HCT116 (cell line): ENCODE measurements at regions not wholly inside any gene's neighbourhood (a gene's known extent, or its start where the extent isn't known, plus 50 kb on each side); places are given as distances from the start of the nearest gene placed in this dataset.

Experiments used
- CTCF ChIP-seq, 3 experiments: fragments of 200-600 bp in 1 of 3; sonication (generic) in 1 of 3; IDR thresholded peaks in 2 of 3; conservative IDR thresholded peaks in 1 of 3; 2 replicates each; pipeline ENCODE4 v1.5.1; 2012 to 2017; ENCODE audit warnings: low read depth in 2 of 3, low read length in 2 of 3, antibody characterized with exemption in 1 of 3, borderline replicate concordance in 1 of 3, control low read depth in 1 of 3, mild to moderate bottlenecking in 1 of 3, mixed read lengths in 1 of 3, mixed run types in 1 of 3, moderate library complexity in 1 of 3; ENCODE audit not compliant: insufficient read depth in 1 of 3
- JUND ChIP-seq: IDR thresholded peaks from 2 replicates; pipeline ENCODE4 v1.6.1; 2012
- ZNF274 ChIP-seq: fragments of 200-500 bp; sonication (Bioruptor generic); IDR thresholded peaks from 2 replicates; pipeline ENCODE4 v1.6.1; 2014; ENCODE audit warnings: mild to moderate bottlenecking, low read depth, low read length, inconsistent platforms
- TF ChIP-seq, protein P1 (sequence below): IDR thresholded peaks from 2 replicates; pipeline ENCODE4 v1.6.1; 2012

DNA sequence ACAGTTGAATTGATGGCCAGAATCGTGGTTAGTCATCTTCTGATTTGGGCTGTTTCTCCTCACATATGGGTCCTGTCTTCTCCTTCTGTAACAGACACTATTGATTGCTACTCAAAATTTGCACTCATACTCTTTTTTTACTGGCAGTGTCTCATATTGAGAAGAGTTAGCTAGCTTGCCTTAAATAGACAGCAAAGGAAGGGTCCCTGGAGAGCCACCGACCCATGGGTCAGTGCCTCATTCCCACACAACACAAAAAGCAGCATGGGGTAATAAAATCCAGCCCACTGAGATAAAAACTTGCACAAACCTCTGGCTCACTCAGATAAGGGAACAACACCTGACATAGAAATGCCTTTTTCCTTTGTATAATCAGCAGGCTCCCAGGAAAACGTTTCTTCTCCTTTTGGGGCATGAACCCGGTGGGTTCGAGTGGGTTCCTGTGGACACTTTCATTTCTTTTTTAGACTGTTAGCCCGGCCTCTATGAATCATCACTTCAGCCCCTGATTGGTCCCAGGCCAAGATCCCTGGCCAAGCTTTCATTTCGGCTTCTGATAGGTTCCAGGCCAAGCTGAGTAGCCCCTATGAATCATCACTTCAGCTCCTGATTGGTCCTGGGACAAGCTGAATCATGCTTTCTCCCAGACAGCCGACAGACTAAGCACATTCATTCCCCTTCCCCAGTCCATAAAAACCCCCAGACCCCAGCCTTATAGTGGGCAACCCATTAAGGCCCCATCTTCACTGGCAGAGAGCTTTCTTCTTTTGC, 408.1 kb downstream of the DCAF12L2 start:
- TF ChIP-seq, protein P1, sequence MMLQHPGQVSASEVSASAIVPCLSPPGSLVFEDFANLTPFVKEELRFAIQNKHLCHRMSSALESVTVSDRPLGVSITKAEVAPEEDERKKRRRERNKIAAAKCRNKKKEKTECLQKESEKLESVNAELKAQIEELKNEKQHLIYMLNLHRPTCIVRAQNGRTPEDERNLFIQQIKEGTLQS = no peak
- TF ChIP-seq CTCF (IDR thresholded peaks at IDR 0.05 in 2 of 3, conservative IDR thresholded peaks at IDR 0.05 in 1 of 3; ENCODE audit: borderline replicate concordance in 1 of 3, insufficient read depth in 1 of 3, low read depth in 2 of 3, low read length in 2 of 3) (no peak), JUND (no peak), ZNF274 (no peak)
